ENCODE measurements at regions not wholly inside any gene's neighbourhood (a gene's known extent, or its start where the extent isn't known, plus 50 kb on each side); places are given as distances from the start of the nearest gene placed in this dataset.

- peak overlapping the region in 1 of 2 donors; percentile 24 for H3K4me3 ChIP-seq (ENCODE audit: low read depth in 1 of 2, low read length in 2 of 2)
- H3K27ac ChIP-seq (ENCODE audit: low read length) = no peak overlapping the region
- no peaks in the 10 kb centered on the region for H3K9me3 ChIP-seq (ENCODE audit: control insufficient read depth in 1 of 2, low read length in 2 of 2)
- no peaks in the 10 kb centered on the region for H3K36me3 ChIP-seq (ENCODE audit: control insufficient read depth in 1 of 2, insufficient read depth in 2 of 2, low read length in 2 of 2)
- no peaks in the 10 kb centered on the region for H3K27me3 ChIP-seq (ENCODE audit: low read depth, low read length)
- H3K4me1 ChIP-seq (ENCODE audit: control insufficient read depth in 1 of 2, insufficient read depth in 2 of 2, low read length in 2 of 2) = peaks cover 0 to 4% of the 10 kb centered on the region in 2 donors
These were observed 692.3 kb downstream of the RNF144A start for GRCh38 chr2:7609556-7609955.

- Histone ChIP-seq H3K36me3 (ENCODE audit: control insufficient read depth in 1 of 2, insufficient read depth in 2 of 2, low read length in 2 of 2) (no peaks in the 10 kb centered on the region), H3K27me3 (ENCODE audit: low read depth, low read length) (no peaks in the 10 kb centered on the region), H3K4me1 (ENCODE audit: control insufficient read depth in 1 of 2, insufficient read depth in 2 of 2, low read length in 2 of 2) (peaks cover 0 to 4% of the 10 kb centered on the region in 2 donors), H3K4me3 (ENCODE audit: low read depth in 1 of 2, low read length in 2 of 2) (peak overlapping the region in 1 of 2 donors; percentile 24), H3K27ac (ENCODE audit: low read length) (no peak overlapping the region), H3K9me3 (ENCODE audit: control insufficient read depth in 1 of 2, low read length in 2 of 2) (no peaks in the 10 kb centered on the region)
These were observed 692.8 kb downstream of the RNF144A start for GRCh38 chr2:7609974-7610373.

GRCh38 chr2:7611750-7612149, 694.5 kb downstream of the RNF144A start:
- H3K4me3 ChIP-seq (ENCODE audit: low read depth in 1 of 2, low read length in 2 of 2) = no peak overlapping the region
- no peaks in the 10 kb centered on the region for H3K9me3 ChIP-seq (ENCODE audit: control insufficient read depth in 1 of 2, low read length in 2 of 2)
- no peak overlapping the region for H3K27ac ChIP-seq (ENCODE audit: low read length)
- H3K27me3 ChIP-seq (ENCODE audit: low read depth, low read length) = no peaks in the 10 kb centered on the region
- H3K4me1 ChIP-seq (ENCODE audit: control insufficient read depth in 1 of 2, insufficient read depth in 2 of 2, low read length in 2 of 2) = peaks cover 0 to 4% of the 10 kb centered on the region in 2 donors
- no peaks in the 10 kb centered on the region for H3K36me3 ChIP-seq (ENCODE audit: control insufficient read depth in 1 of 2, insufficient read depth in 2 of 2, low read length in 2 of 2)

- Histone ChIP-seq H3K27ac (ENCODE audit: low read length) (no peak overlapping the region), H3K36me3 (ENCODE audit: control insufficient read depth in 1 of 2, insufficient read depth in 2 of 2, low read length in 2 of 2) (no peaks in the 10 kb centered on the region), H3K27me3 (ENCODE audit: low read depth, low read length) (no peaks in the 10 kb centered on the region), H3K9me3 (ENCODE audit: control insufficient read depth in 1 of 2, low read length in 2 of 2) (no peaks in the 10 kb centered on the region), H3K4me1 (ENCODE audit: control insufficient read depth in 1 of 2, insufficient read depth in 2 of 2, low read length in 2 of 2) (peaks cover 0 to 4% of the 10 kb centered on the region in 2 donors), H3K4me3 (ENCODE audit: low read depth in 1 of 2, low read length in 2 of 2) (no peak overlapping the region)
These were observed 695.8 kb downstream of the RNF144A start for GRCh38 chr2:7612969-7613368.

GRCh38 chr2:7613831-7614230, 696.6 kb downstream of the RNF144A start:
- no peak overlapping the region for H3K27ac ChIP-seq (ENCODE audit: low read length)
- no peak overlapping the region for H3K4me3 ChIP-seq (ENCODE audit: low read depth in 1 of 2, low read length in 2 of 2)
- no peaks in the 10 kb centered on the region for H3K36me3 ChIP-seq (ENCODE audit: control insufficient read depth in 1 of 2, insufficient read depth in 2 of 2, low read length in 2 of 2)
- H3K27me3 ChIP-seq (ENCODE audit: low read depth, low read length) = no peaks in the 10 kb centered on the region
- H3K9me3 ChIP-seq (ENCODE audit: control insufficient read depth in 1 of 2, low read length in 2 of 2) = no peaks in the 10 kb centered on the region
- H3K4me1 ChIP-seq (ENCODE audit: control insufficient read depth in 1 of 2, insufficient read depth in 2 of 2, low read length in 2 of 2) = peaks cover 0 to 4% of the 10 kb centered on the region in 2 donors

GRCh38 chr2:7618031-7618430, 700.8 kb downstream of the RNF144A start:
- no peaks in the 10 kb centered on the region for H3K4me1 ChIP-seq (ENCODE audit: control insufficient read depth in 1 of 2, insufficient read depth in 2 of 2, low read length in 2 of 2)
- no peaks in the 10 kb centered on the region for H3K9me3 ChIP-seq (ENCODE audit: control insufficient read depth in 1 of 2, low read length in 2 of 2)
- no peak overlapping the region for H3K27ac ChIP-seq (ENCODE audit: low read length)
- no peaks in the 10 kb centered on the region for H3K36me3 ChIP-seq (ENCODE audit: control insufficient read depth in 1 of 2, insufficient read depth in 2 of 2, low read length in 2 of 2)
- H3K27me3 ChIP-seq (ENCODE audit: low read depth, low read length) = no peaks in the 10 kb centered on the region
- no peak overlapping the region for H3K4me3 ChIP-seq (ENCODE audit: low read depth in 1 of 2, low read length in 2 of 2)

GRCh38 chr2:7619203-7619970, 702.2 kb downstream of the RNF144A start:
- H3K27me3 ChIP-seq (ENCODE audit: low read depth, low read length) = no peaks in the 10 kb centered on the region
- H3K9me3 ChIP-seq (ENCODE audit: control insufficient read depth in 1 of 2, low read length in 2 of 2) = no peaks in the 10 kb centered on the region
- H3K4me3 ChIP-seq (ENCODE audit: low read depth in 1 of 2, low read length in 2 of 2) = no peak overlapping the region
- no peaks in the 10 kb centered on the region for H3K4me1 ChIP-seq (ENCODE audit: control insufficient read depth in 1 of 2, insufficient read depth in 2 of 2, low read length in 2 of 2)
- no peak overlapping the region for H3K27ac ChIP-seq (ENCODE audit: low read length)
- no peaks in the 10 kb centered on the region for H3K36me3 ChIP-seq (ENCODE audit: control insufficient read depth in 1 of 2, insufficient read depth in 2 of 2, low read length in 2 of 2)

GRCh38 chr2:7620255-7620654, 703.0 kb downstream of the RNF144A start:
- no peak overlapping the region for H3K27ac ChIP-seq (ENCODE audit: low read length)
- H3K4me3 ChIP-seq (ENCODE audit: low read depth in 1 of 2, low read length in 2 of 2) = no peak overlapping the region
- no peaks in the 10 kb centered on the region for H3K4me1 ChIP-seq (ENCODE audit: control insufficient read depth in 1 of 2, insufficient read depth in 2 of 2, low read length in 2 of 2)
- H3K9me3 ChIP-seq (ENCODE audit: control insufficient read depth in 1 of 2, low read length in 2 of 2) = no peaks in the 10 kb centered on the region
- H3K27me3 ChIP-seq (ENCODE audit: low read depth, low read length) = no peaks in the 10 kb centered on the region
- no peaks in the 10 kb centered on the region for H3K36me3 ChIP-seq (ENCODE audit: control insufficient read depth in 1 of 2, insufficient read depth in 2 of 2, low read length in 2 of 2)

GRCh38 chr2:7621018-7621814, 704.0 kb downstream of the RNF144A start:
- H3K36me3 ChIP-seq (ENCODE audit: control insufficient read depth in 1 of 2, insufficient read depth in 2 of 2, low read length in 2 of 2) = no peaks in the 10 kb centered on the region
- H3K27ac ChIP-seq (ENCODE audit: low read length) = no peak overlapping the region
- H3K27me3 ChIP-seq (ENCODE audit: low read depth, low read length) = no peaks in the 10 kb centered on the region
- no peaks in the 10 kb centered on the region for H3K4me1 ChIP-seq (ENCODE audit: control insufficient read depth in 1 of 2, insufficient read depth in 2 of 2, low read length in 2 of 2)
- H3K9me3 ChIP-seq (ENCODE audit: control insufficient read depth in 1 of 2, low read length in 2 of 2) = no peaks in the 10 kb centered on the region
- no peak overlapping the region for H3K4me3 ChIP-seq (ENCODE audit: low read depth in 1 of 2, low read length in 2 of 2)

- Histone ChIP-seq H3K36me3 (ENCODE audit: control insufficient read depth in 1 of 2, insufficient read depth in 2 of 2, low read length in 2 of 2) (no peaks in the 10 kb centered on the region), H3K27me3 (ENCODE audit: low read depth, low read length) (no peaks in the 10 kb centered on the region), H3K9me3 (ENCODE audit: control insufficient read depth in 1 of 2, low read length in 2 of 2) (no peaks in the 10 kb centered on the region), H3K4me1 (ENCODE audit: control insufficient read depth in 1 of 2, insufficient read depth in 2 of 2, low read length in 2 of 2) (no peaks in the 10 kb centered on the region), H3K4me3 (ENCODE audit: low read depth in 1 of 2, low read length in 2 of 2) (no peak overlapping the region), H3K27ac (ENCODE audit: low read length) (no peak overlapping the region)
These were observed 708.4 kb downstream of the RNF144A start for GRCh38 chr2:7625392-7626138.

GRCh38 chr2:7626139-7626537, 708.9 kb downstream of the RNF144A start:
- Histone ChIP-seq H3K27ac (ENCODE audit: low read length) (no peak overlapping the region), H3K4me3 (ENCODE audit: low read depth in 1 of 2, low read length in 2 of 2) (no peak overlapping the region), H3K27me3 (ENCODE audit: low read depth, low read length) (no peaks in the 10 kb centered on the region), H3K36me3 (ENCODE audit: control insufficient read depth in 1 of 2, insufficient read depth in 2 of 2, low read length in 2 of 2) (no peaks in the 10 kb centered on the region), H3K9me3 (ENCODE audit: control insufficient read depth in 1 of 2, low read length in 2 of 2) (no peaks in the 10 kb centered on the region), H3K4me1 (ENCODE audit: control insufficient read depth in 1 of 2, insufficient read depth in 2 of 2, low read length in 2 of 2) (no peaks in the 10 kb centered on the region)

All from muscle layer of duodenum (tissue), 2 donors.